Calu3 (cell line): ENCODE measurements at regions not wholly inside any gene's neighbourhood (a gene's known extent, or its start where the extent isn't known, plus 50 kb on each side); places are given as distances from the start of the nearest gene placed in this dataset.
"Not testable (repeated sequence)": the region's sequence is repeated elsewhere in the genome, so short reads cannot be mapped to it uniquely, and the experiment has no call there.

Experiments
- BruUV-seq: library from RNA; stranded (reverse); fragments of 400-500 nt; replicated peaks from 2 replicates; lab custom pipeline; 2021; lab: Mats Ljungman, UMichigan
- CTCF ChIA-PET: fragments of 300-600 bp; sonication (Branson Sonifier 250); formaldehyde crosslinking; loops from one replicate; lab custom pipeline; 2022; ENCODE audit warnings: antibody characterized with exemption; lab: Charles Lee
- DNase-seq: peaks from one replicate; pipeline ENCODE4 v3.0.0; 2022
- H3K27ac Mint-ChIP-seq: one replicate; pipeline ENCODE4 v1.8.0; 2022; ENCODE audit warnings: mixed read lengths; ENCODE audit not compliant: unreplicated experiment
- H3K27me3 Mint-ChIP-seq: one replicate; pipeline ENCODE4 v1.8.0; 2022; ENCODE audit warnings: mixed read lengths; ENCODE audit not compliant: unreplicated experiment
- H3K36me3 Mint-ChIP-seq: one replicate; pipeline ENCODE4 v1.8.0; 2022; ENCODE audit warnings: mild to moderate bottlenecking, moderate library complexity, mixed read lengths; ENCODE audit not compliant: insufficient read depth, unreplicated experiment
- H3K4me1 Mint-ChIP-seq: one replicate; pipeline ENCODE4 v1.8.0; 2022; ENCODE audit warnings: mild to moderate bottlenecking, low read depth, mixed read lengths; ENCODE audit not compliant: unreplicated experiment
- H3K4me3 Mint-ChIP-seq: one replicate; pipeline ENCODE4 v1.8.0; 2022; ENCODE audit warnings: mild to moderate bottlenecking, low read depth, moderate library complexity, mixed read lengths; ENCODE audit not compliant: unreplicated experiment
- H3K9me3 Mint-ChIP-seq: one replicate; pipeline ENCODE4 v1.8.0; 2022; ENCODE audit warnings: low read depth, mixed read lengths; ENCODE audit not compliant: unreplicated experiment
- CTCF ChIP-seq: fragments of 200-600 bp; IDR thresholded peaks from one replicate; pipeline ENCODE4 v1.8.0; 2022; ENCODE audit warnings: antibody characterized with exemption; ENCODE audit not compliant: unreplicated experiment
- intact Hi-C: fragments of 100-400 bp; cut with micrococcal nuclease; formaldehyde crosslinking; loops from one replicate; pipeline ENCODE4 v1.10.0; 2022; ENCODE audit not compliant: unreplicated experiment

GRCh38 chr4:130031858-130032257, 935.9 kb downstream of the C4orf33 start:
- no peaks in the 10 kb centered on the region for H3K4me1 Mint-ChIP-seq

GRCh38 chr4:130033657-130034056, 937.7 kb downstream of the C4orf33 start:
- intact Hi-C loops, H3K36me3 Mint-ChIP-seq, H3K4me3 Mint-ChIP-seq, H3K27me3 Mint-ChIP-seq, CTCF ChIA-PET, H3K9me3 Mint-ChIP-seq, DNase-seq, BruUV-seq, H3K4me1 Mint-ChIP-seq, H3K27ac Mint-ChIP-seq: not testable (repeated sequence)

More at GRCh38 chr4:130031858-130032257, 935.9 kb downstream of the C4orf33 start:
- DNase-seq: no peak
- Mint-ChIP-seq H3K4me3 (no peak overlapping the region), H3K9me3 (no peaks in the 10 kb centered on the region), H3K36me3 (no peaks in the 10 kb centered on the region), H3K27ac (no peak overlapping the region), H3K27me3 (no peaks in the 10 kb centered on the region)
- TF ChIP-seq CTCF: no peak
- intact Hi-C loops: no loop called here
- no TSS peak for BruUV-seq
- CTCF ChIA-PET: interaction anchor here (1.1 kb wide), 1 partner anchor 12 kb away, joined by 3 read pairs; no protein-coding TSS in a partner anchor

GRCh38 chr4:130034876-130035275, 938.9 kb downstream of the C4orf33 start:
- H3K27me3 Mint-ChIP-seq: no peaks in the 10 kb centered on the region
- H3K36me3 Mint-ChIP-seq: no peaks in the 10 kb centered on the region
- H3K4me3 Mint-ChIP-seq: no peak overlapping the region
- H3K27ac Mint-ChIP-seq: no peak overlapping the region
- no peaks in the 10 kb centered on the region for H3K9me3 Mint-ChIP-seq
- no peaks in the 10 kb centered on the region for H3K4me1 Mint-ChIP-seq
- intact Hi-C loops: no loop called here
- BruUV-seq: no TSS peak
- no peak for TF ChIP-seq CTCF
- CTCF ChIA-PET: no interaction called here
- no peak for DNase-seq

GRCh38 chr4:130035391-130035790, 939.4 kb downstream of the C4orf33 start:
- Mint-ChIP-seq H3K4me3 (no peak overlapping the region), H3K36me3 (no peaks in the 10 kb centered on the region), H3K9me3 (no peaks in the 10 kb centered on the region), H3K27ac (no peak overlapping the region), H3K27me3 (no peaks in the 10 kb centered on the region), H3K4me1 (no peaks in the 10 kb centered on the region)
- CTCF ChIA-PET: no interaction called here
- TF ChIP-seq CTCF: no peak
- no peak for DNase-seq
- intact Hi-C loops: no loop called here
- no TSS peak for BruUV-seq

- BruUV-seq, H3K27ac Mint-ChIP-seq, H3K36me3 Mint-ChIP-seq, H3K4me3 Mint-ChIP-seq, DNase-seq, H3K9me3 Mint-ChIP-seq, intact Hi-C loops, H3K4me1 Mint-ChIP-seq, CTCF ChIA-PET, H3K27me3 Mint-ChIP-seq: not testable (repeated sequence)
Observed at GRCh38 chr4:130037866-130038265, 941.9 kb downstream of the C4orf33 start.

GRCh38 chr4:130038540-130038939, 942.6 kb downstream of the C4orf33 start:
- CTCF ChIA-PET, intact Hi-C loops, H3K4me1 Mint-ChIP-seq, DNase-seq, H3K27ac Mint-ChIP-seq, H3K4me3 Mint-ChIP-seq, H3K9me3 Mint-ChIP-seq, H3K36me3 Mint-ChIP-seq, H3K27me3 Mint-ChIP-seq, BruUV-seq: not testable (repeated sequence)
